Upper lobe of left lung (tissue), 4 donors: ENCODE measurements at regions not wholly inside any gene's neighbourhood (a gene's known extent, or its start where the extent isn't known, plus 50 kb on each side); places are given as distances from the start of the nearest gene placed in this dataset.

Experiments used
- EP300 ChIP-seq, 4 donors: sonication (generic); formaldehyde crosslinking; IDR thresholded peaks; one replicate each; pipeline ENCODE4 v1.5.1; 2017; ENCODE audit warnings: antibody characterized with exemption in 4 of 4, control low read depth in 2 of 4
- POLR2A ChIP-seq, 4 donors: fragments of 450-650 bp; IDR thresholded peaks; one replicate each; pipeline ENCODE4 v1.5.1; 2016 to 2017; ENCODE audit warnings: antibody characterized with exemption in 4 of 4, mild to moderate bottlenecking in 2 of 4
- POLR2AphosphoS5 ChIP-seq, 2 donors: sonication (generic); formaldehyde crosslinking; IDR thresholded peaks; one replicate each; pipeline ENCODE4 v1.5.1; 2017; ENCODE audit warnings: antibody characterized with exemption in 2 of 2
- TF ChIP-seq, protein P1 (sequence below), 6 experiments: fragments of 450-650 bp in 4 of 6; fragments of 200-600 bp in 2 of 6; sonication (generic) in 2 of 6; IDR thresholded peaks; one replicate each; pipeline ENCODE4 v1.5.1; 2016 to 2019; ENCODE audit warnings: antibody characterized with exemption in 6 of 6

DNA sequence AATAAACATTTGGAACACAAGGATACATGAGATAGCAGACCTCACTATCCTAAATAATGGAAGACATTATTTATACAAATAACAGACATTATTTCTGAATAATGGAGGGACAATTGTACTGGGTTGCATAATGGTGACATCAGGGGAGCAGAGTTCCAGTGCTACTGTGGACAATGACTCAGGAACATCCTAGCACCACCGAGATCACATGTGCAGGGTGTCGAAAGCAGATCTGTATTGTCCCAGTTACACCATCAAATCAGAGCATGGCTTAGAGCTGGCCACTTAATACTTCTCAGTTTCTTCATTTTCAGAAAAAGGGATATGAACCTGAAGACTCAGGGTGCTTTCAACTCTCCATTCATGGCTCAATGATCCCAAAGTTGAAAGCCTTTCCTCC lies 249.1 kb upstream of the RBMS1 start:
- TF ChIP-seq, protein P1, sequence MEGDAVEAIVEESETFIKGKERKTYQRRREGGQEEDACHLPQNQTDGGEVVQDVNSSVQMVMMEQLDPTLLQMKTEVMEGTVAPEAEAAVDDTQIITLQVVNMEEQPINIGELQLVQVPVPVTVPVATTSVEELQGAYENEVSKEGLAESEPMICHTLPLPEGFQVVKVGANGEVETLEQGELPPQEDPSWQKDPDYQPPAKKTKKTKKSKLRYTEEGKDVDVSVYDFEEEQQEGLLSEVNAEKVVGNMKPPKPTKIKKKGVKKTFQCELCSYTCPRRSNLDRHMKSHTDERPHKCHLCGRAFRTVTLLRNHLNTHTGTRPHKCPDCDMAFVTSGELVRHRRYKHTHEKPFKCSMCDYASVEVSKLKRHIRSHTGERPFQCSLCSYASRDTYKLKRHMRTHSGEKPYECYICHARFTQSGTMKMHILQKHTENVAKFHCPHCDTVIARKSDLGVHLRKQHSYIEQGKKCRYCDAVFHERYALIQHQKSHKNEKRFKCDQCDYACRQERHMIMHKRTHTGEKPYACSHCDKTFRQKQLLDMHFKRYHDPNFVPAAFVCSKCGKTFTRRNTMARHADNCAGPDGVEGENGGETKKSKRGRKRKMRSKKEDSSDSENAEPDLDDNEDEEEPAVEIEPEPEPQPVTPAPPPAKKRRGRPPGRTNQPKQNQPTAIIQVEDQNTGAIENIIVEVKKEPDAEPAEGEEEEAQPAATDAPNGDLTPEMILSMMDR (IDR thresholded peaks at IDR 0.05), result no peak
- TF ChIP-seq POLR2A (IDR thresholded peaks at IDR 0.05) (no peak), POLR2AphosphoS5 (IDR thresholded peaks at IDR 0.05) (peak in 1 of 2 donors; percentile 22), EP300 (IDR thresholded peaks at IDR 0.05) (peak in 1 of 4 donors; percentile 50)
